HG03354 (cell line): ENCODE measurements at regions not wholly inside any gene's neighbourhood (a gene's known extent, or its start where the extent isn't known, plus 50 kb on each side); places are given as distances from the start of the nearest gene placed in this dataset.

Source experiments
- ATAC-seq: cut with Tn5 transposase; IDR thresholded peaks from one replicate; pipeline ENCODE4 v1.9.1; 2021; ENCODE audit warnings: mild to moderate bottlenecking; ENCODE audit not compliant: unreplicated experiment, poor library complexity, severe bottlenecking

GRCh38 chr17:69605571-69605970 lies 191.1 kb downstream of the MAP2K6 start:
- ATAC-seq = no peak

DNA sequence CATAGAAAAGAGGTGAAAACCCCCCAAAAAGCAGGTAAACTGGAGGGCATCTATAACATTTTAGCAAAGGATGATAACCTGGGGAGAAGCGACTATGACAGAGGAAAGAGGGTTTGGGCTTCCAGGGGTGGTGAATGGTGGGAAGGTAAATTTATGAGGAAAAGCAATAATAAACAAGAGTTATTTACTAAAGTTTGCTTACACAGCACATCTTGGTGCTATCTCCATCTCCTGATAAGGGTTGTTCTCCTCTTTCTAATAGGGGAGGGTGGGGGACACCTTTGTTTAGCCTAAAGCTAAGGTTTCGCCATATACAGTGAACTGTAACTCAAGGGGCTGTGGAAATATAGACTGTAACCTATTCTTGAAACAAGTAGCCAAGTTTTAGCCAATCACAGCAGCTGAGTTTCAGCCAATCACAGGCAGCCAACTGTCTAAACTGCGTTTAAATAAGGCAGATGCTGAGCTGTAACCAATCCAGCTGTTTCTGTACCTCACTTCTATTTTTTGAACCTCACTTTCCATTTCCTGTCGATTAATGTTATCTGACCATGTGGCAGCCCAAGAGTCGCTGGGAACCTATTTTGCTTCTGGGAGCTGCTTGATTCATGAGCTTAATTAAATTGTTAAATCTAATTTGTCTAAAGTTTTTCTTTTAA lies 191.8 kb downstream of the MAP2K6 start:
- no peak for ATAC-seq

DNA sequence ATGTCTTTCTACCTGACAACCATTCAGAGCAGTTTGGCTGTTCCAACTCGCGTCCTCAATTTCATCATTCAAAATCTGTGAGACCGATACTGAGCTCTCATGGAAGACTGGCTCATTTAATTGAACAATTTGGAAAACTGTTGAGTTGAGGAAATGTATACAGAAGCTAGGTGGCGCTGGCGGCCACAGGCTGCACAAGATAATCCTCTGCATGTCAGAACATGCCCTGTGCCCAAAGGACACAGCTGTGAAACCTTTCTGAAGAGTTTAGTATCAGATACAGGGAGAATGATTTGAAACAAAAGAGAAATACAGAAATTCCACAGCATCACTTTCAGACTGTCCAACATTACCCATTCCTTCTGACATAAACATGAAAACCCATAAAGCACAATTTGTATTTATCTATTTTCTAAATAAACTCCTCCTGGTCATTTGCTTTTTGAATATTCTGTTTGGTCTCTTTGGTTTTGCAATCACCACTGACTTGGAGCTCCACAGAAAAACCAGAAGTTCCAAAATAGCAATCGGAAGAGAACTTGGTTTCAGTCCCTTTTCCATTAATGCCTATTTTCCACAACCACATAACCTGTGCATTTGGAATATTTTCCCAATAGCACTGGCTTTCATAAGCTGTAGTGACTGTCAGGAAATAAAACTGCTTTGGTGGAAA lies 192.8 kb downstream of the MAP2K6 start:
- ATAC-seq = peak; percentile 83

GRCh38 chr17:69608141-69608540 lies 193.6 kb downstream of the MAP2K6 start:
- no peak for ATAC-seq

- ATAC-seq = peak; percentile 37
These were observed 194.4 kb downstream of the MAP2K6 start for GRCh38 chr17:69608808-69609472.

- ATAC-seq = peak; percentile 32
These were observed 195.2 kb downstream of the MAP2K6 start for GRCh38 chr17:69609473-69610305.

DNA sequence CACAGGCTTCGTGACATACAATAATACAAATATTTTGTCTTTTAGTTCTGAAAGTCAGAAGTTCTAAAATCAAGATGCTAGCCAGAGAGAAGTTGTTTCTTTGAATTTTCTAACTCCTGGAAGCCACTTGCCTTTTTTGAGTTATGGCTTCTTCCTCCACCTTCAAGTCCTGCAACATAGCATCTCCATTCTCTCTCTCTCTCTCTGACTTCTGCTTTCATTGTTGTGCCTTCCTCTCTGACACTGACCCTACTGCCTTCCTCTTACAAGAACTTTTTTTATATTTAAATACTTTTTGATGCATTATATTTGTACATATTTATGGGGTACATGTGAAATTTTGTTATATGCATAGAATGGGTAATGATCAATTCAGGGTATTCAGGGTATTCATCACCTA lies 205.9 kb downstream of the MAP2K6 start:
- ATAC-seq = no peak

DNA sequence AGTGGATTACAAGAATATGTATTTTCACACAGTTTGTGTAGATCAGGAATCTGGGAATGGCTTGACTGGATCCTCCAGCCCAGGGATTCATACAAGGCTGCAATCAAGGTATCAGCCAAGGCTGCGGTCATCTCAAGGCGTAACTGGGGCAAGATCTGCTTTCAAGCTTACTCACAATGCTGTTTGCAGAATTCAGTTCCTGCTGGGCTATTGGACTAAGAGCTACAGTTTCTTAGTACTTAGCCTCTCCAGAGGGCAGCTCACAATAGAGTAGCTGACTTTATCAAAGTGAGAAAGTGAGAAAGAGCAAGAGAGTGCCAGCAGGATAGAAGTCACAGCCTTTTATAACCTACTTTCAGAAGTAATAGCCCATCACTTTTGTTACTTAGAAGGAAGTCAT lies 211.0 kb downstream of the MAP2K6 start:
- no peak for ATAC-seq

DNA sequence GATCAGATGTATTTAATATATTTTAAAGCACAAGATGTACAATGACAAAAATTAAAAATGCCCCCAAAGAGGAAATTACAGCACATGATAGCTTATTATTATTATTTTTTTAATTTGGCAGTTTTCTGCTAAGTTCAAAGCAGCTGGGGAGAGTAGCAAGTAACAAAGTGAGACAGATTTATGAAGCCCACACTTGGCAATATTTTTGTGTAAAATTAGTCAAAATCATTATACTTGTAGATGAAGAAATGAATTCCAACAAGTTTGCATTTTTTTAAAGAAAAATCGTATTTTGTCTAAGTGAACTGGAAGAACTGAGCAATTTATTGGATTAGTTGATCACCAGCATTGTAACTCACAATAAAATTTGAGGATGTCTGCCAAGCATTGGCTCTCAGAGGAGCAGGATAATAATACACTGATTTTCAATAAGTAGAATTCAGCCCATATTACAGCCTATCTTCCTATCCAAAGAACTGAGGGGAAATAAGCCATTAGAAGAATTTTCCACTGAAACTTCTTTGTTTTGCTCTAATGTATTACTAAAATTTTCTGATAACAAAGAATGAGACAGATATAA lies 215.6 kb downstream of the MAP2K6 start:
- no peak for ATAC-seq

DNA sequence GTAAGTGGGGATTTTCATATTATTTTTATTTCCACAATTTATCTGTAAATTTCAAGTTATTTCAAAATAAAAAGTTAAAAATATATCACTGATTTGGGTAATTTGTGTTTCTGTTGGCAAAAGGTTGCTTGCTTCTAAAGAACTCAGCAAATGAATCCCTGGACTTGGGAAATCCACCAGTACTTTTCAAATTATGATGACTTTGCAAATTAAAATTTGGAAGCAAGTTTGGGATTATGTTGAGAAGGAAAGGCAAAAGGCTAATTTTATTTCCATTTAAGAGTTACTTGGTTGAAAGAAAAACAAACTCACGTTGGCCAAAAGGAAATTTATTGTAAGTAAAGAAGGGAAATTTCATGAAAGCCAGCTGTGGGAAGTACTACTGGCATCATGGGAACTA lies 220.3 kb downstream of the MAP2K6 start:
- ATAC-seq = no peak

DNA sequence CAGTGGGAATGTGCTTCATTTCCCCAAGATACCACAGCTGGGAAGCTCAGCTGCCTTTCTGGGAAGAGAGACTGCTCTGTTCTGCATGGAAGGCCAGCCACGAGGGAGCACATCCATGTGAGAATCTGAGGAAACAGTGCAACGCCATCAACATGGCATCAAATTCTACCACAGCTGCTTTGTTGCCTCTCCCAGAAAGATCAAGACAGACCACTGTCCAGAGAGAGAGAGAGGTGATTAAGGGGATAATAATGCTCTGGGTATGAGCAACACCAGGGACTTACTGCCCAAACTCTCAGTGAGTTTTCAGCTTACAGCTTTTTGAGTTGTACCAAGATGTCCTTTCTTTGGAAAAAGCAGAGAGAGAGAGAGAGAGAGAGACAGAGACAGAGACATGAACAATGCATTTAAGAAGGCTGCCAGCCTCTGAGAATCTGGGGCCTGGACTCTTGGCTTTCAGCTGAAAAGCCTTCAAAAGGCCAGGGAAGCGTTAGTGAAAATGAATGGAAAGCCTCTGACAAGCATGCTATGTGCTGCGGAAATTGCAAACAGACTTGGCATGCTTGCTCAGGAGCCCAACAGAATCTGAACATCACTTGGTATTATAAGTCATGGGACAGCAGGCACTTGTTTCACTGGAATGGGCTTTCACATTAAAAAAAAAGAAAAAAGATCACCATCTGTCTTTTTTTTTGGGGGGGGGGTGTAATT lies 223.1 kb downstream of the MAP2K6 start:
- ATAC-seq = no peak

DNA sequence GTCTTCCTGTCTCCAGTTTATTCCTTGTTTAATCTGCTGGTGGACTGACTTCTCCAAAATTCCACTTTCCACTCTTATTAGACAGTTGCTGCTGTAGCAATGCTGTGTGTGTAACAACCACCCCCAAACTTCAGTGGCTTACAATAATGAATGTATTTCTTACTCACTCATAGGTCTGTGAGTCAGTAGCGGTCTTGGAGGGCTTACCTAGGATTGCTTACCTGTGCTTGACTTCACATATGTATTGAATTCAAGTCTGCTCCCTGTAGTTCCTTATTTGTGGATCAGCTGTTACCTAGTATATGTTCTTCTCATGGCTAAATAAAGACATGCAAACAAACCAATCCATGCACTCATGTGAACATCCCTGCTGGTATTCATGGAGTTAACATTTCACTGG lies 224.6 kb downstream of the MAP2K6 start:
- ATAC-seq = no peak

DNA sequence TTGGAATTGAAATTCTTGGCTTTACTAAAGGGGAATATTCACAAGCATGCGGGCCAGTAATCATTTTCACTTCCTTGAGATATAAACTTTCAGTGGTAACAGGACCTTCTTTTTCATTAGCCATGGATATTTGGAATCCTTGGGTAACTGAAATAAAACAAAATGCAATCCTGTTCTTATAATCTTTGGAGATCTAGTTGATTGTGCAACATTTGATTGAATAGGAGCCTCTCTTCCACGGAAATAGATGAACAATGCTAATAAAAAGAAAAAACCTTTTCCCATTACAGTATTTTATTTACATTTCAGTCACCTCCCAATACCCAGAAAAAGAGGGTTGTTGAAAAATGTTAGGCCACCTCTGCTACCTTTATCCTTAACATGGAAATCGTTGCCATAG lies 225.6 kb downstream of the MAP2K6 start:
- no peak for ATAC-seq

DNA sequence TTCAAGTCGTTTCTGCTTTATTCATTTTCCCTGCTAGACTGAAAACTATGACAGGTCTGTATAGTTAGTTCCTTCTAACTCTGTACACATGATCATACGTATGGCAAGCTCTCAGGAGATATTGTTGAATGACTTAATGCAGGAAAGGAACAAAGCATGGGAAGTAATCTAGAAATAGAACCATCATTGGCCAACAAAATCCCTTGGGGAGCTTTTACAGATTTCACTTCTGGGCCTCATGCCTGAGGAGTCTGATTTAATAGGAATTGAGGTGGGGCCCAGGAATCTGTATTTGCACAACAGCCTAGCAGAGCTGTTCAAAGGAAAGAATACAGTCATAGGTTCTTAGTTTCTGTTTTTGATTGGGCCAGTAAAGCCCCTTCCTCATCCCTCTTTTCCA lies 229.2 kb downstream of the MAP2K6 start:
- ATAC-seq = no peak

DNA sequence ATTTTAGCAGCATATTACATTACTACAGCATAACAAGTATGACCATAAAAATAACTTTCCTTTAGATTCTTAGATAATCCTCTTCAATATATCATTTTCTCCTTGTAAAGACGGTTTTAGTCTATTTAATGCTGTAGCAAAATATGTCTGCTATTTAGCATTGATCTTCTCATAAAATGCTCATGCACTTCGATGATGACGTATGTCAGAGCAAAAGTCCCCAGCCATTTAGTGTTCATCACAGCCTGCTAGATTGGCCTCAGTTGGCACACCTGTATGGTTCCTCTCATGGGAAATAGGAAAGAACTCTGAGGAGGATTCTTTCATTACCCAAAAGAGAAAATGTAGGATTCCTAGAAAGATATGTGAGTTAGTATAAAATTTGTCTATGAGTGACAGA lies 232.2 kb downstream of the MAP2K6 start:
- no peak for ATAC-seq

DNA sequence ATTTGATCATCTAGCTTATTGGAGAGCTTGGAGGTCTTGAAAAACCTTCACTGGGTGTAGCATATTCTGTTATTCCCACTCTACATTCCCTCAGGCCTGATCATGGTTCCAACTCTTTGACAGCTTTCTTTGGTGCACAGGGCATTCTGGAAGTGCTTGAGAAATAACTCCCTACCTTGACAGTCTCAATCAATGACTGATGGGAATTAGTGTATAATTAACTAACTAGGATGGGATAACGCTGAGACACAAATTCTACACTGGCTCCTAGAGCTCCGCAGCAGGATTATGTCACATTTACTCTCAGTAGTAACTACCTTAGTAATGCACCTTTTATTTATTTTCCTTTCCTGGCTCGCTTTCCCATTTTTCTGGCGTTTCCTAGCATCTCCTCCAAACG lies 236.4 kb downstream of the MAP2K6 start:
- ATAC-seq = no peak

GRCh38 chr17:69651921-69652320 lies 237.4 kb downstream of the MAP2K6 start:
- no peak for ATAC-seq

- ATAC-seq = no peak
These were observed 240.7 kb downstream of the MAP2K6 start for GRCh38 chr17:69654981-69655855.
